SK-N-SH treated with all-trans-retinoic acid at 6 μM for 48 hours (cell line): ENCODE measurements at regions not wholly inside any gene's neighbourhood (a gene's known extent, or its start where the extent isn't known, plus 50 kb on each side); places are given as distances from the start of the nearest gene placed in this dataset.
A peak's percentile ranks its signal among the peaks of the same experiment; 100 is the strongest.

ENCODE experiments used
- ATAC-seq: fragments of 200-7000 bp; cut with Tn5 transposase; 3 replicates; pipeline ENCODE4 v1.9.1; 2020; ENCODE audit warnings: mild to moderate bottlenecking, moderate library complexity
- ARNTL ChIP-seq: fragments of 450-650 bp; formaldehyde crosslinking; IDR thresholded peaks from 2 replicates; pipeline ENCODE4 v1.5.0; 2020; ENCODE audit warnings: low read depth, mild to moderate bottlenecking, moderate library complexity, borderline replicate concordance
- CSDC2 ChIP-seq: fragments of 250-450 bp; sonication (Bioruptor Pico); IDR thresholded peaks from 2 replicates; pipeline ENCODE4 v1.5.0; 2020; ENCODE audit warnings: mild to moderate bottlenecking, moderate library complexity
- ESRRG ChIP-seq: fragments of 250-450 bp; sonication (Bioruptor Pico); IDR thresholded peaks from 2 replicates; pipeline ENCODE4 v1.6.1; 2021; ENCODE audit warnings: mild to moderate bottlenecking
- GLIS3 ChIP-seq: fragments of 250-450 bp; sonication (Bioruptor Pico); IDR thresholded peaks from 2 replicates; pipeline ENCODE4 v1.5.0; 2020; ENCODE audit warnings: mild to moderate bottlenecking, moderate library complexity
- POU6F1 ChIP-seq: fragments of 250-450 bp; sonication (Bioruptor Pico); IDR thresholded peaks from 2 replicates; pipeline ENCODE4 v1.8.0; 2021; ENCODE audit warnings: low read depth, mild to moderate bottlenecking, moderate library complexity, borderline replicate concordance
- PPARA ChIP-seq: fragments of 250-450 bp; sonication (Bioruptor Pico); IDR thresholded peaks from 2 replicates; pipeline ENCODE4 v1.5.0; 2020; ENCODE audit warnings: mild to moderate bottlenecking, borderline replicate concordance
- RARB ChIP-seq: fragments of 250-450 bp; sonication (Bioruptor Pico); IDR thresholded peaks from 2 replicates; pipeline ENCODE4 v1.8.0; 2021; ENCODE audit warnings: mild to moderate bottlenecking, moderate library complexity
- SNAI2 ChIP-seq: fragments of 250-450 bp; sonication (Bioruptor Pico); IDR thresholded peaks from 2 replicates; pipeline ENCODE4 v1.5.0; 2020; ENCODE audit warnings: mild to moderate bottlenecking, moderate library complexity
- TCF4 ChIP-seq: fragments of 250-450 bp; sonication (Bioruptor Pico); IDR thresholded peaks from 2 replicates; pipeline ENCODE4 v1.8.0; 2021; ENCODE audit warnings: mild to moderate bottlenecking, moderate library complexity, borderline replicate concordance
- ZC3H10 ChIP-seq: fragments of 250-450 bp; sonication (Bioruptor Pico); IDR thresholded peaks from 2 replicates; pipeline ENCODE4 v1.5.1; 2021; ENCODE audit warnings: mild to moderate bottlenecking, moderate library complexity
- ZFP3 ChIP-seq: fragments of 250-450 bp; sonication (Bioruptor Pico); IDR thresholded peaks from 2 replicates; pipeline ENCODE4 v1.5.0; 2020; ENCODE audit warnings: mild to moderate bottlenecking, moderate library complexity
- ZFP30 ChIP-seq: fragments of 450-650 bp; formaldehyde crosslinking; IDR thresholded peaks from 2 replicates; pipeline ENCODE4 v1.5.0; 2022; ENCODE audit warnings: mild to moderate bottlenecking, moderate library complexity
- ZNF565 ChIP-seq: fragments of 450-650 bp; formaldehyde crosslinking; conservative IDR thresholded peaks from 2 replicates; pipeline ENCODE4 v1.5.0; 2020; ENCODE audit warnings: low read depth, mild to moderate bottlenecking, moderate library complexity
- ZNF70 ChIP-seq: fragments of 450-650 bp; formaldehyde crosslinking; IDR thresholded peaks from 2 replicates; pipeline ENCODE4 v1.5.0; 2020; ENCODE audit warnings: mild to moderate bottlenecking, moderate library complexity
- ZNF8 ChIP-seq: fragments of 450-650 bp; formaldehyde crosslinking; IDR thresholded peaks from 2 replicates; pipeline ENCODE4 v1.5.0; 2020; ENCODE audit warnings: mild to moderate bottlenecking, moderate library complexity
- TF ChIP-seq, protein P1 (sequence below): fragments of 250-450 bp; sonication (Bioruptor Pico); IDR thresholded peaks from 2 replicates; pipeline ENCODE4 v1.5.1; 2020; ENCODE audit warnings: low read depth, mild to moderate bottlenecking, moderate library complexity
- TF ChIP-seq, protein P2 (sequence below): fragments of 250-450 bp; sonication (Bioruptor Pico); IDR thresholded peaks from 2 replicates; pipeline ENCODE4 v1.5.1; 2021; ENCODE audit warnings: mild to moderate bottlenecking, moderate library complexity
- TF ChIP-seq, protein P3 (sequence below): fragments of 250-450 bp; sonication (Bioruptor Pico); IDR thresholded peaks from 2 replicates; pipeline ENCODE4 v1.8.0; 2020; ENCODE audit warnings: mild to moderate bottlenecking, moderate library complexity, borderline replicate concordance

DNA sequence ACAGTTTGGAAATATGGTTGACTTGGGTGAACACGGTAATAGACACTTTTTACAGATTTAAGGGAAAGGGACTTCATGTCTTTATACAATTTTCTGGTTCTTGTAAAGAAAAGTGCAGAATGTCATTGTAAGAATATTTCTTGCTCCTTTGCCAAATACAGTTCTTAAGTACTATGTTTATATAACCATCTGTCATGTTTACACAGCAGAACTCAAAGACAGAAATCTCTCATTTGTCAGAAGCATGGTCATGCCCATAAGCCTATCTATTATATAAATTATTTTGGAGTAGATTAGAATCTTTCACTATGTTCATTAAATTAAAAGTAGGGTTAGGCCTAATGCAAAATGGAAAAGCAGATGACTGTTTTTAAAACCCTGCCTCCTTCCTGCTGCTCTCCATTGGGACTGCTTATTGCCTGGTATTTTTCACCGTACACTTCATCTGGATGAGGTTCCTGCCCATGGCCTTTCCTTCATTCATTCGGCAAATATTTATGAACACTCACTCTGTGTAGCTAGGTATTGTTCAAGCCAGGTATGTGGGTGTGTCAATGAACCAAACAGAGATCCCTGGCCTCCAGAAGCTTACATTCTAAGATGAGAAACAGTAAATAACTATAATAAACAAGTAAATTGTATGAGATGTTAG, 558.1 kb downstream of the NR2F1-AS1 start (continued):
- TF ChIP-seq, protein P1, sequence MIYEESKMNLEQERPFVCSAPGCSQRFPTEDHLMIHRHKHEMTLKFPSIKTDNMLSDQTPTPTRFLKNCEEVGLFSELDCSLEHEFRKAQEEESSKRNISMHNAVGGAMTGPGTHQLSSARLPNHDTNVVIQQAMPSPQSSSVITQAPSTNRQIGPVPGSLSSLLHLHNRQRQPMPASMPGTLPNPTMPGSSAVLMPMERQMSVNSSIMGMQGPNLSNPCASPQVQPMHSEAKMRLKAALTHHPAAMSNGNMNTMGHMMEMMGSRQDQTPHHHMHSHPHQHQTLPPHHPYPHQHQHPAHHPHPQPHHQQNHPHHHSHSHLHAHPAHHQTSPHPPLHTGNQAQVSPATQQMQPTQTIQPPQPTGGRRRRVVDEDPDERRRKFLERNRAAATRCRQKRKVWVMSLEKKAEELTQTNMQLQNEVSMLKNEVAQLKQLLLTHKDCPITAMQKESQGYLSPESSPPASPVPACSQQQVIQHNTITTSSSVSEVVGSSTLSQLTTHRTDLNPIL, result no peak
- no peak for TF ChIP-seq ZFP3 (CRISPR knock-in tag)
- no peak for TF ChIP-seq ZNF70 (CRISPR knock-in tag)
- no peak for TF ChIP-seq SNAI2
- no peak for TF ChIP-seq ZNF8
- no peak for TF ChIP-seq GLIS3 (CRISPR knock-in tag)

DNA sequence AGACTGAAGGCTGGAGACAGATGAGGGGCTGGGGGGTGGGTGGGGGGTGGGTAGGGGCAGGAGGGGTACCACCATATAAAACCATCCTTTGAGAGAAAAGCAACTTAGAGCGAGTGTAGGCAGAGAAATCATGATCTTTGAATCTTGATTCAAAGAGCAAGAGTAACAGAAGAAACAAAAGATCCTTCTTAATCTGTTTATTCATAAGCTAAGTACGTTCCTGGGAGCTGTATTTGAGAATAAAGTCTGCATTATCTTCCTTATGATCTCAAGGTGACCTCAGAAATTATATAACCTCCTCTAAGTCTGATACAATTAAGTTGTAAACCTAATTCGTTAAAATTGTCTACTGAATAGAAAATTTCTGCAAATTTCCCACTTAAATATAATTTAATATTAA, 558.8 kb downstream of the NR2F1-AS1 start:
- TF ChIP-seq, protein P2, sequence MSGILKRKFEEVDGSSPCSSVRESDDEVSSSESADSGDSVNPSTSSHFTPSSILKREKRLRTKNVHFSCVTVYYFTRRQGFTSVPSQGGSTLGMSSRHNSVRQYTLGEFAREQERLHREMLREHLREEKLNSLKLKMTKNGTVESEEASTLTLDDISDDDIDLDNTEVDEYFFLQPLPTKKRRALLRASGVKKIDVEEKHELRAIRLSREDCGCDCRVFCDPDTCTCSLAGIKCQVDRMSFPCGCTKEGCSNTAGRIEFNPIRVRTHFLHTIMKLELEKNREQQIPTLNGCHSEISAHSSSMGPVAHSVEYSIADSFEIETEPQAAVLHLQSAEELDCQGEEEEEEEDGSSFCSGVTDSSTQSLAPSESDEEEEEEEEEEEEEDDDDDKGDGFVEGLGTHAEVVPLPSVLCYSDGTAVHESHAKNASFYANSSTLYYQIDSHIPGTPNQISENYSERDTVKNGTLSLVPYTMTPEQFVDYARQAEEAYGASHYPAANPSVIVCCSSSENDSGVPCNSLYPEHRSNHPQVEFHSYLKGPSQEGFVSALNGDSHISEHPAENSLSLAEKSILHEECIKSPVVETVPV (CRISPR knock-in tag), result no peak
- no peak for TF ChIP-seq ZNF565 (CRISPR knock-in tag)
- TF ChIP-seq ESRRG, result no peak
- TF ChIP-seq PPARA (CRISPR knock-in tag), result no peak
- TF ChIP-seq TCF4 (CRISPR knock-in tag), result no peak
- TF ChIP-seq ZFP30 (CRISPR knock-in tag), result no peak
- no peak for TF ChIP-seq RARB (CRISPR knock-in tag)
- TF ChIP-seq CSDC2 (CRISPR knock-in tag), result no peak
- no peak for TF ChIP-seq ZFP3 (CRISPR knock-in tag)
- no peak for TF ChIP-seq ZC3H10 (CRISPR knock-in tag)
- TF ChIP-seq POU6F1, result no peak
- no peak for TF ChIP-seq ARNTL (CRISPR knock-in tag)
- TF ChIP-seq, protein P3, sequence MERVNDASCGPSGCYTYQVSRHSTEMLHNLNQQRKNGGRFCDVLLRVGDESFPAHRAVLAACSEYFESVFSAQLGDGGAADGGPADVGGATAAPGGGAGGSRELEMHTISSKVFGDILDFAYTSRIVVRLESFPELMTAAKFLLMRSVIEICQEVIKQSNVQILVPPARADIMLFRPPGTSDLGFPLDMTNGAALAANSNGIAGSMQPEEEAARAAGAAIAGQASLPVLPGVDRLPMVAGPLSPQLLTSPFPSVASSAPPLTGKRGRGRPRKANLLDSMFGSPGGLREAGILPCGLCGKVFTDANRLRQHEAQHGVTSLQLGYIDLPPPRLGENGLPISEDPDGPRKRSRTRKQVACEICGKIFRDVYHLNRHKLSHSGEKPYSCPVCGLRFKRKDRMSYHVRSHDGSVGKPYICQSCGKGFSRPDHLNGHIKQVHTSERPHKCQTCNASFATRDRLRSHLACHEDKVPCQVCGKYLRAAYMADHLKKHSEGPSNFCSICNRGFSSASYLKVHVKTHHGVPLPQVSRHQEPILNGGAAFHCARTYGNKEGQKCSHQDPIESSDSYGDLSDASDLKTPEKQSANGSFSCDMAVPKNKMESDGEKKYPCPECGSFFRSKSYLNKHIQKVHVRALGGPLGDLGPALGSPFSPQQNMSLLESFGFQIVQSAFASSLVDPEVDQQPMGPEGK, result no peak
- TF ChIP-seq ZNF8, result no peak
- TF ChIP-seq ZNF70 (CRISPR knock-in tag), result no peak
- no peak for ATAC-seq

GRCh38 chr5:93019896-93020295, 561.1 kb downstream of the NR2F1-AS1 start:
- ATAC-seq, result no peak
- TF ChIP-seq ARNTL (CRISPR knock-in tag) (no peak), SNAI2 (no peak)
- TF ChIP-seq, all 23 proteins: peak for 0

DNA sequence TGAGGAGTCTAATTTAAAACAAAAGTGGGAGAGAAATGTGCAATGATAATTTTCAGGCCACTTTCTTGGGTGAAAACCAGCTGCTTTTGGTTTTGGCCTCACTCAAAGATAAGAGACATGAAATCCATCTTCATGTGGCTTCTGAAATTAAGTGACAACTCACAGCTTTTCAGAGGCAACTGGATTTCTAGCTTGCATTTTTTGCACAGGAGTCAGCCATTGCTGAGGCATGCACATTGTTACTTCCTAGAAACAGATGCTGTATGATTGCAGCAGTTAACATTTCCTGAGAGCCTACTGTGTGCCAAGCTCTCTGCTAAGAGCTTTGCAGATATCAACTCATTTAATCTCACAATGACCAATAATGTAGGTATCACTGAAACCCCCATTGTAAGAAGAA, 562.6 kb downstream of the NR2F1-AS1 start:
- TF ChIP-seq, protein P2 (CRISPR knock-in tag), result no peak
- TF ChIP-seq ZFP30 (CRISPR knock-in tag), result no peak
- TF ChIP-seq RARB (CRISPR knock-in tag), result no peak
- no peak for TF ChIP-seq ZNF565 (CRISPR knock-in tag)

GRCh38 chr5:93017849-93018248, 563.2 kb downstream of the NR2F1-AS1 start:
- TF ChIP-seq ZFP30 (CRISPR knock-in tag) (no peak), PPARA (CRISPR knock-in tag) (no peak), CSDC2 (CRISPR knock-in tag) (no peak), ZC3H10 (CRISPR knock-in tag) (no peak), GLIS3 (CRISPR knock-in tag) (no peak), ARNTL (CRISPR knock-in tag) (no peak), ZNF8 (no peak), POU6F1 (no peak)
- peak; percentile 78 for ATAC-seq

More for the DNA sequence above, 562.6 kb downstream of the NR2F1-AS1 start:
- ATAC-seq, result no peak
